ENCODE measurements at regions not wholly inside any gene's neighbourhood (a gene's known extent, or its start where the extent isn't known, plus 50 kb on each side); places are given as distances from the start of the nearest gene placed in this dataset.

GRCh38 chr6:146990821-146991798, 213.1 kb upstream of the STXBP5 start:
- DNase-seq: no peak

DNA sequence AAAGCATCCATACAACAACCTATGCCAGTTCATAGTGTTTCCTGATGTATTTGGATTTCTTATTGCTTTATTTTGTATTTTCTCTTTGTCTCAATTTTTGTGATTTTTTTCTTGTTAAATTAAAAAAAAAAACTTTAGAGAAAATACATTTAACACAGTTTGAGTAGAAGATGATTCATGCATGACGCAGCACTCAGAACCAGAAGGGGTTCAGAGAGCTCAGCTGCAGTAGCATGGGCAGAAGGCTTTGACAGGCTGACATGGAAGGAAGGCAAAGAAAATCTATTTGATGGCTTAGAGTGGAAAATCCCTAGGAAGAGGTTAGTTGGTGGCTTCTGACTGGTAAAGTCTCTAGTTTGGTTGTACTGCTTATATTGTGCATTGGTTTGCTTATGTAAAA, 207.2 kb upstream of the STXBP5 start:
- no peak for DNase-seq

DNA sequence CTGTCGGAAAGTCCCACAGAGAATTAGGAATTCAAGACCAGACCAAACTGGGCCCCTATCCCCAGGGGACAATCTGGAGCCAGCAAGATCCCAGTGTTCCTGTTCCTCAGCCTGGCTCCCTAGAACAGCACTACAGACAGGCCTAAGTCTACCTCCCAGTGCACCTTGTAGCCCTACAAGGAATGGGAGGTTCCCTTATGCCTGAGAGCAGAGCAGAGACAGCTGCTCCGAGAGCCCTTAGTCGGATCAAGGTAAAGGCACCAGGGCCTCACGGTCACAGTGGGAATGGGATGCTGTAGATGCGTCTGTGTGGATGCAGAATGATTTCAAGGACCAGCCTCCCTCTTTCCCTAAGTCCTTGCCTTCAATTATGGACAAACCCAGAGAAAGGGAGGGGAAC, 204.5 kb upstream of the STXBP5 start:
- no peak for DNase-seq

- no peak for DNase-seq
Observed at GRCh38 chr6:147000545-147001488, 203.4 kb upstream of the STXBP5 start.

DNA sequence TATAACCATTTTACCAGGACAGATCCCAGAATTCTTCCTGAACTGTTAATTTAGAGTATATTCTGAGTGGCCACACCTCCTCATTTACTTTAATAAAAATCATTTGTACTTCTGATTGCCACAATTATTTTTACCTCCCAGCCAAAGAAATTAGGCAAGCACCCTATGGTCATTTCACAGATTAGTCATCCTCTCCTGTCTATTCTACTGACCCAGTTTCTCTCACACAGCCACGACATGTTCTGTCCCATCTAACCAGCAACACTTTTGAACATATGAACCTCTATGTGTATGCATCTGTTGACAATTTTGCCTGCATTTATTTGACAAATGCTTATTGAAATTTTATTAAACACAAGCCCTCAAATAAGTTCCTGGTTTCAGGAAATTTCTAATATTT, 202.6 kb upstream of the STXBP5 start:
- DNase-seq: no peak

DNA sequence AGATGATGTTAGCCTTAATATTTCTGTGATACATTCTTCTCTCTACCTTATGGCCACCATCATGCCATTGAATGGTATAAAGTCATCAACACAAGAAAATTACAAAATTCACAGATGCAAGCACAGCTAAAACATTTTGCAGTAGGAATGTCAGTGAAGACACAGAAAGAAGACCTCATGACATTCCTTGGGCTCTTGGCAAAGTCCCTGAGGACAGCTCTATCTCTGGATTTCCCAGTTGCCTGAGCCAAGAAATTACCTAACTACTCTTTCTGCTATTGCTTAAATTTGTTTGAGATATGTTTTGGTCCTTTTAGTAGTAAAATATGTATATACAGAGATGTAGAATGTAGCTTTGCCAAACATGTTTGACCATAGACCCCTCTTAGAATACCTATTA, 201.0 kb upstream of the STXBP5 start:
- DNase-seq: no peak

GRCh38 chr6:147005499-147005898, 198.7 kb upstream of the STXBP5 start:
- DNase-seq: no peak

GRCh38 chr6:147007441-147007840, 196.8 kb upstream of the STXBP5 start:
- no peak for DNase-seq

DNA sequence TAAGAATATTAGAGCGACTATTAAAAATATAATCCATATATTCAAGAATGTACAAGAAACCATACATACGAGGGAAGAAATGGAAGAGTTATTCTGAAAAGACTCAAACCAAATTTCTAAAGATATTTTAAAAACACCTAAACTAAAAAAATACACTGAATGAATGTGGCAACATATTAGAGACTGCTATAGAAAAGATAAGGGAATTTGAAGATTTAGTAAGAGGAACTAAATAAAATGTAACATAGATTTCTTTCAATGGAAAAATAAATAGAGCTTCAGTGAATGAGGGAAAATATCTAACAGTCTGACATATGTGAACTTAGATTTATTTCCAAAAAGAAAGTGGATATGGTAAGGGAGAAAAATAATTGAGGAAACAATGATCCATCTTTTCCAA, 194.9 kb upstream of the STXBP5 start:
- no peak for DNase-seq

DNA sequence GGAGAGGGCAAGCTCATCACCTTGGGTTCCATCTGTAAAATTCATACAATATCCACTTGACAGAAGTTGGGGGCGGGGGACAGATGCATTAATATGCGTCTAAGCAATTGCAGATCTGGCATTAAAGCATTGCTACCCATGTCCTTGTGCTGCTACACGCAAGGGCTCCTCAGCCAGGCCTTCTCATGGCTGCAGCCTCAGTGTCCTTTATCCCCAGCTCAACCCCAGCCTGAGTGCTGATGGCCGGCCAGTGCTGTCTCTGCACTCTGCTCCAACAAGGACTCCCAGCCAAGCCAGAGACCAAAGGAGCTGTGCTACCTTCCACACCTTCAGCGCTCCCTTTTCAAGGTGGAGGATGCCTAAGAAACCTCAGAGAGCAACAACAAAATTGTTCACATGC, 188.5 kb upstream of the STXBP5 start:
- no peak for DNase-seq

GRCh38 chr6:147016440-147016839, 187.8 kb upstream of the STXBP5 start:
- no peak for DNase-seq

DNA sequence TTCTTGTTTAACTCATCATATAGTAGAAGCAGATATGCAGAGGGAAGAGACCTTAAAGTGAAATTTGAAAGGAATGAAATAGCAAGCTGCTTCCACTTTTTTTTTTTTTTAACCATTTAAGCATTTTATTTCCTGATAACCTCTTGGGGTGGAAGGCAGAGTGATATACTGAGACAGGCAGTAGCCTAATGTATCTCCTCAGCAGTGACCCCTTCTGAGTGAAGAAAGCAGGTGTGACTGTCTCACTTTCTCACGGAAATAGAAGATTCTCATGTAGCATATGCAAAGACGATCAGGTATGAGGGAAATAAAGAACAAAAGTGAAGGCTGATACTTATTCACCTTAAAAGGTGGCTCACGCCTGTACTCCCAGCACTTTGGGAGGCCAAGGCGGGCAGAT, 187.1 kb upstream of the STXBP5 start:
- DNase-seq: no peak

DNA sequence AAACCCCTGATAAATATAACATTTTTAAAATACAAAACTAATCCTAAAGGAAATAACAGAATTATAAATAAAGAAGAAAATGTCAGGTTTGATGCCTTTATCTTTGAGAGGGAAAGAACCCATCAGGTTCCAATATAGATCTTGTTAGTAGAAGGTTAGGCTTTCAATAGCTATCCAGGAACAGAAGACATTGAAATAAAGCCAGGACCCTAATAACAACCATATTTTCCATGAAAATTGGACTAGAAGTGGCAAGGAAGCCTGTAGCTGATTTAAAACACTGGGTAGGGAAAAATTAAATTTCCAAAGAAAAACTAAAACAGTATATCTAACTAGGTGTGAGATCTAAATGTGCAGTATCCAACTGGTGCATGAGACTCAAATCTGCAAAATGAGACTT, 185.2 kb upstream of the STXBP5 start:
- no peak for DNase-seq

GRCh38 chr6:147022041-147022440, 182.2 kb upstream of the STXBP5 start:
- DNase-seq: no peak

DNA sequence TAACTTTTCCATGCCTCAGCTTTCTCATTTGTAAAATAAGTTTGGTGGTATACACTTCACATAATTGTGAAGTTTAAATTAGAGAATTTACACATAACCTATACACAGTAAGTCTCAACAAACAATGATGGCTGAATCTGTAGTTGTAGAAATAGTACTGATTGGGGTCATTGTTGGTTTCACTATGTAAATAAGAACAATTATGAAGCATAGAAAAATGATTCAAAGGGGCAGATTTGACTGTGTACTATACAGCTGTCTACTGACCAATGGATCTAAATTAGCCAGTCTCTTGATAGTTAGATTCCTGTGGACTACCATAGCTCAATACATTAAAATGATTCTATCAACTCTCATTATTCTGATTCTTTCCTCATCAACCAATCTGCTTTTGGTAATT, 181.1 kb upstream of the STXBP5 start:
- DNase-seq: no peak

DNA sequence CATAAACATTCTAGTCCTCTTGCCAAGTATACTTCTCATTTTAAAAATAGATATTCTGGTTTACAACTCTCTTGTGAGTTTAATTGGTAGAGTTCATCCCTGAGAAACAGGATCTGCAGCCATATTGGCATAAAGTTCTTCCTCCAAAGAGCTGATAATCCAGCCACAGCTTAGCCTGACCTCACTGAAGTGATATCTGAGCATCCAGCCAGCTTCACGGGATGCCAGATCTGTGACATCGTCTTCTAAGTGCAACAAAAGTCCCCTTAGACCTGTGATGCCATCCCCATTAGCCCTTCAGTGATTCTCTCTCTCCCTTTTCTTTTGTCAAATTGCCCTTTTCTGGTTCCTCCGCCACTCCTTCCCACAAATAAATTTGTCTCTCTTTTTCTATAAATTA, 180.6 kb upstream of the STXBP5 start:
- no peak for DNase-seq

- no peak for DNase-seq
Observed at GRCh38 chr6:147029923-147030322, 174.3 kb upstream of the STXBP5 start.

GRCh38 chr6:147033267-147033666, 170.9 kb upstream of the STXBP5 start:
- DNase-seq: no peak

DNA sequence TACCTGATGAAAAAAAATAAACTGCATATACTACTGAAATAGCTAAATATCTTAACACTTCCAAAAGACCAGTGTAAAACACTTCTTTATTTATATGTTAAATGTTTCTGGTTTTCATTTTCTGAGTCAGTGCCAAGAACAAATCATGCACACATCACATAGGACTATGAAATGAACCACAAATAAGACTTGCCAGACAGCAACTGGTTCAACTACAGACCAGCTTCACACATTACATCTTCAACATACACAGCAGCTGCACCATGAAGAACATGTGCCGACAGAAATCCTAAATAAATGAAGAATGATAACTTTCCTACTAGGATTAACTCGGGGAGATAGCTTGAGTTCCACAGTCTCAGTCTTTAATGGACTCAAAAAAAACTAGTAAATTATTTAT, 168.3 kb upstream of the STXBP5 start:
- no peak for DNase-seq

GRCh38 chr6:147037881-147038280, 166.3 kb upstream of the STXBP5 start:
- DNase-seq: no peak

- no peak for DNase-seq
Observed at GRCh38 chr6:147040121-147040910, 163.9 kb upstream of the STXBP5 start.

GRCh38 chr6:147042679-147043078, 161.5 kb upstream of the STXBP5 start:
- no peak for DNase-seq

DNA sequence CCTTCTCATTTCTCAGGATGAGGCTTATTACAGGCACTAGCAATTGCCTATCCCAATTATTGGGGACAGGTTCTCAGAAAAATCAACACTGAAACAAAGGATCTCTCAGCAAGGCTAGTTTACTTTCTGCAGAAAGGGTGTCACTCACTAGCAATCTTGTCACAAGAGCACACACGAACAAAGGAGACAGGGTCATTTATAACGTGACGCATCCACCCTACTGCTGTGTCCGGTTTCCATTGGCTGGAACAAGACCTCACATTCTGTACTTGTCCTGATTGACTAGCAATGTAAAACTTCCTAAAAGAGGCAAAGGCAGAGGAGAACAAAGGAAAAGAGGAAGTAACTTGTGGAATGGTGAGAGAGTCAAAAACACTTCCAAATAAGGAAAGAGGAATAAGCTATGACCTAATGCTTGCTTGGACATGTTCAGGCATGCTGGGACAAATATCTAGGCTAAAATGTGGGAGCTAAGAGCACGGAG, 160.2 kb upstream of the STXBP5 start:
- no peak for DNase-seq

Data from activated CD4-positive, alpha-beta T cell treated with anti-CD3 and anti-CD28 coated beads for 48 hours (primary cell).